ENCODE measurements at regions not wholly inside any gene's neighbourhood (a gene's known extent, or its start where the extent isn't known, plus 50 kb on each side); places are given as distances from the start of the nearest gene placed in this dataset.

GRCh38 chr20:51321343-51322163 lies 221.0 kb downstream of the NFATC2 start:
- no peak for TF ChIP-seq USF2 (IDR thresholded peaks at IDR 0.05; ENCODE audit: low read depth, low read length)
- TF ChIP-seq MXI1 (IDR thresholded peaks at IDR 0.05; ENCODE audit: borderline replicate concordance, low read depth, low read length), result no peak
- no peak for TF ChIP-seq MAZ (IDR thresholded peaks at IDR 0.05; ENCODE audit: borderline replicate concordance, low read depth, low read length)
- no peak for TF ChIP-seq CEBPB (IDR thresholded peaks at IDR 0.05; ENCODE audit: low read depth, low read length)
- no peak for TF ChIP-seq BHLHE40 (IDR thresholded peaks at IDR 0.05; ENCODE audit: low read depth, low read length)
- TF ChIP-seq POLR2A (IDR thresholded peaks at IDR 0.05; ENCODE audit: low read depth, low read length), result no peak
- no peak for TF ChIP-seq CTCF (conservative IDR thresholded peaks at IDR 0.05; ENCODE audit: low read depth, low read length)
- no peak for TF ChIP-seq MAFK (IDR thresholded peaks at IDR 0.05; ENCODE audit: low read depth, low read length)
- no peak for TF ChIP-seq RFX5 (IDR thresholded peaks at IDR 0.05; ENCODE audit: low read depth, low read length)
- no peak for TF ChIP-seq SMC3 (IDR thresholded peaks at IDR 0.05; ENCODE audit: low read depth, low read length)
- TF ChIP-seq RAD21 (IDR thresholded peaks at IDR 0.05; ENCODE audit: low read length), result no peak

Measured in IMR-90 (cell line).